ENCODE measurements at regions not wholly inside any gene's neighbourhood (a gene's known extent, or its start where the extent isn't known, plus 50 kb on each side); places are given as distances from the start of the nearest gene placed in this dataset.
"Not testable (repeated sequence)": the region's sequence is repeated elsewhere in the genome, so short reads cannot be mapped to it uniquely, and the experiment has no call there.

DNA sequence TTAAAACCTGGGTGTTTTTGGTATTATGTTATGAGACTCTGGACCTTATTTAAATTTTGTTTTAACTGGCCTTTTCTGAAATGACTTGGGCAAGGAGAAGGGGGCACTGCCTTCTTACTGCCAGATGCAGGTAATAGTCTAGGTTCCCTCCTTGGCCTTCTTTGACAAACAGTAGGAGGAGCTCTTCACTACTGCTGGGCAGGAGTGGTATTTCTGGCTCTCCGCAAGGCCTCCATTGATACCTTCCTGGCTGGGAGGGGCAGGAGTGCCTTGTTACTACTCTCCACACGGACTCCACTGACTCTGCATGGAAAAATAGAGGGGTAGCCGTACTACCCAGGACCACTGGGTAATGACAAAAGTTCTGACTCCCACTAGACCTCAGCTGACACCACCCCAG is 189.4 kb upstream of the NBPF12 start:
- TF ChIP-seq RBM17 (IDR thresholded peaks at IDR 0.05; ENCODE audit: borderline replicate concordance, low read depth, low read length); SMARCB1 (IDR thresholded peaks at IDR 0.05; ENCODE audit: insufficient read length, low read depth); ZNF24 (IDR thresholded peaks at IDR 0.05); TBP (optimal IDR thresholded peaks at IDR 0.05; ENCODE audit: low read depth, low read length); NCOR1 (IDR thresholded peaks at IDR 0.05); TCF7L2 (IDR thresholded peaks at IDR 0.05; ENCODE audit: low read depth, low read length); MXI1 (IDR thresholded peaks at IDR 0.05; ENCODE audit: low read depth, low read length); ZNF140 (CRISPR knock-in tag; IDR thresholded peaks at IDR 0.05); RBBP5 (IDR thresholded peaks at IDR 0.05; ENCODE audit: borderline replicate concordance, insufficient read depth, low read length, poor library complexity, severe bottlenecking): not testable (repeated sequence)
- TF ChIP-seq, protein P1, sequence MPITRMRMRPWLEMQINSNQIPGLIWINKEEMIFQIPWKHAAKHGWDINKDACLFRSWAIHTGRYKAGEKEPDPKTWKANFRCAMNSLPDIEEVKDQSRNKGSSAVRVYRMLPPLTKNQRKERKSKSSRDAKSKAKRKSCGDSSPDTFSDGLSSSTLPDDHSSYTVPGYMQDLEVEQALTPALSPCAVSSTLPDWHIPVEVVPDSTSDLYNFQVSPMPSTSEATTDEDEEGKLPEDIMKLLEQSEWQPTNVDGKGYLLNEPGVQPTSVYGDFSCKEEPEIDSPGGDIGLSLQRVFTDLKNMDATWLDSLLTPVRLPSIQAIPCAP (CRISPR knock-in tag; IDR thresholded peaks at IDR 0.05; ENCODE audit: borderline replicate concordance) = not testable (repeated sequence)
- TF ChIP-seq, protein P2, sequence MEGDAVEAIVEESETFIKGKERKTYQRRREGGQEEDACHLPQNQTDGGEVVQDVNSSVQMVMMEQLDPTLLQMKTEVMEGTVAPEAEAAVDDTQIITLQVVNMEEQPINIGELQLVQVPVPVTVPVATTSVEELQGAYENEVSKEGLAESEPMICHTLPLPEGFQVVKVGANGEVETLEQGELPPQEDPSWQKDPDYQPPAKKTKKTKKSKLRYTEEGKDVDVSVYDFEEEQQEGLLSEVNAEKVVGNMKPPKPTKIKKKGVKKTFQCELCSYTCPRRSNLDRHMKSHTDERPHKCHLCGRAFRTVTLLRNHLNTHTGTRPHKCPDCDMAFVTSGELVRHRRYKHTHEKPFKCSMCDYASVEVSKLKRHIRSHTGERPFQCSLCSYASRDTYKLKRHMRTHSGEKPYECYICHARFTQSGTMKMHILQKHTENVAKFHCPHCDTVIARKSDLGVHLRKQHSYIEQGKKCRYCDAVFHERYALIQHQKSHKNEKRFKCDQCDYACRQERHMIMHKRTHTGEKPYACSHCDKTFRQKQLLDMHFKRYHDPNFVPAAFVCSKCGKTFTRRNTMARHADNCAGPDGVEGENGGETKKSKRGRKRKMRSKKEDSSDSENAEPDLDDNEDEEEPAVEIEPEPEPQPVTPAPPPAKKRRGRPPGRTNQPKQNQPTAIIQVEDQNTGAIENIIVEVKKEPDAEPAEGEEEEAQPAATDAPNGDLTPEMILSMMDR (IDR thresholded peaks at IDR 0.05 in 2 of 3, conservative IDR thresholded peaks at IDR 0.05 in 1 of 3; ENCODE audit: insufficient read depth in 2 of 3, low read depth in 1 of 3, low read length in 3 of 3) = peak in 2 of 3 experiments; percentile 14 to 16; a peak in 1 of 6 replicates
- TF ChIP-seq, protein P3, sequence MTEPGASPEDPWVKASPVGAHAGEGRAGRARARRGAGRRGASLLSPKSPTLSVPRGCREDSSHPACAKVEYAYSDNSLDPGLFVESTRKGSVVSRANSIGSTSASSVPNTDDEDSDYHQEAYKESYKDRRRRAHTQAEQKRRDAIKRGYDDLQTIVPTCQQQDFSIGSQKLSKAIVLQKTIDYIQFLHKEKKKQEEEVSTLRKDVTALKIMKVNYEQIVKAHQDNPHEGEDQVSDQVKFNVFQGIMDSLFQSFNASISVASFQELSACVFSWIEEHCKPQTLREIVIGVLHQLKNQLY (CRISPR knock-in tag; conservative IDR thresholded peaks at IDR 0.05) = not testable (repeated sequence)

Measured in K562 (cell line).